Activated CD8-positive, alpha-beta memory T cell treated with anti-CD3 and anti-CD28 coated beads, Interleukin-2, amount 50 U/mL, for 1 hour (primary cell): ENCODE measurements at regions not wholly inside any gene's neighbourhood (a gene's known extent, or its start where the extent isn't known, plus 50 kb on each side); places are given as distances from the start of the nearest gene placed in this dataset.
"Not testable (repeated sequence)": the region's sequence is repeated elsewhere in the genome, so short reads cannot be mapped to it uniquely, and the experiment has no call there.

Source experiments
- DNase-seq: peaks from one replicate; pipeline ENCODE4 v3.0.0-alpha.2; 2020; ENCODE audit errors: extremely low read depth

GRCh38 chr6:147667082-147667481 lies 158.6 kb downstream of the SAMD5 start:
- no peak for DNase-seq

- no peak for DNase-seq
These were observed 165.6 kb downstream of the SAMD5 start for GRCh38 chr6:147674099-147674498.

- DNase-seq: no peak
These were observed 166.3 kb downstream of the SAMD5 start for GRCh38 chr6:147674794-147675193.

GRCh38 chr6:147675281-147675680 lies 166.8 kb downstream of the SAMD5 start:
- DNase-seq: no peak

- no peak for DNase-seq
These were observed 168.2 kb downstream of the SAMD5 start for GRCh38 chr6:147676495-147677199.

DNA sequence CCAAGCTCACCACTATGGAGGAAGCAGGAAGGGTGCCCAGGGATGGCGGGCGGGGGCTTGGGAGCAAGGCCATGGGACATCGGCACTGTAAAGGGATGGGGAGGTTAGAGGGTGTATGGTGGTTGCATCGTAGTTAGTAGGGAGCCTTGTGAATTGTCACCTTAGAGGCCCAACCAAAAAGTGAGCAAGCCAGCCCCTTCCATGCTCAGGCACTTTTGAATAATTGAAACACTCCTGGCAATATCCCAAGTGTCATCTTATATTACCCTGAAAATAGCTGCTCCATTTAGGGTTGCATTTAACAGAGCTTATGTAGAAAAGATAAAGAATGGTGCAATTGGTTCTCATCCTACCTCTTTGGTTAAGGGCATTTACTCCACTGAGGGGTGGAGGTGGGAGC lies 169.2 kb downstream of the SAMD5 start:
- DNase-seq: no peak

- DNase-seq: no peak
These were observed 169.8 kb downstream of the SAMD5 start for GRCh38 chr6:147678253-147678652.

- DNase-seq: no peak
These were observed 176.4 kb downstream of the SAMD5 start for GRCh38 chr6:147684906-147685305.

DNA sequence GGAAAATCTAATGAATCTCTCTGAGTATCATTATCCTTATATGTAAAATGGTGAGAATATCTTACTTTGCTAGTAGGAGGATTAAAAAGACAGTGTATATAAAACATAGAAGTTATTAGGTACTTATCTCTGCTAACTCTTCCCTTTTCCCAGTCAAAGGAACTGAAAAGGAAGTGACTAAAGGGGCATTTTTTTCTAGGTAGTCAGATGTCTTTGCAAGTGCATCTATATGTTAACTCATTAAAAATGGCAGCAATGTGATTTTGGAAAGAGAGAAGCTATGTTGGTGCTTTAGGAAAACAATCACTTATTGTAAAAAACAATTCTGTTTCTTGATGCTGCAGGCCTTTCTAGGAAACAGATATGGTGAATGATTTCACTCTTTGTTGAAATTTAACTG lies 180.9 kb downstream of the SAMD5 start:
- no peak for DNase-seq

DNA sequence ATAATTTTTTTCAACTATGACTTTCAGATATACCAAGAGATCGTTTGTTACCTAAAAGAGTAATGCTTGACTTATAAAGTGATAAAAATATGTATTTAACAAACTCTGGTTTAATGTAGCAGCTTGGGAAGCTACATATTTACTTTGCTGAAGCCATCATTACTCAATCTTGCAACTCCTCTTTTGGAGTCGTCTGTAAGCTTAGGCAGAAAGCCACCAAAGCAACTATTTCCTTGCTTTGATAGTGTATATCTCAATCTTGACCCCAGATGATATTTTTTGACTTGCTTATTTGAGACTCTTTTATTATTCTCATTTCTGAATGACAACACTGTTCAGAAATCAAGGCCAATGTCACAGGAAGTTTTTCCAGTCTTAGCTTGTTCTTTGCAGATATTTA lies 183.0 kb downstream of the SAMD5 start:
- no peak for DNase-seq

GRCh38 chr6:147693181-147693580 lies 184.7 kb downstream of the SAMD5 start:
- no peak for DNase-seq

DNA sequence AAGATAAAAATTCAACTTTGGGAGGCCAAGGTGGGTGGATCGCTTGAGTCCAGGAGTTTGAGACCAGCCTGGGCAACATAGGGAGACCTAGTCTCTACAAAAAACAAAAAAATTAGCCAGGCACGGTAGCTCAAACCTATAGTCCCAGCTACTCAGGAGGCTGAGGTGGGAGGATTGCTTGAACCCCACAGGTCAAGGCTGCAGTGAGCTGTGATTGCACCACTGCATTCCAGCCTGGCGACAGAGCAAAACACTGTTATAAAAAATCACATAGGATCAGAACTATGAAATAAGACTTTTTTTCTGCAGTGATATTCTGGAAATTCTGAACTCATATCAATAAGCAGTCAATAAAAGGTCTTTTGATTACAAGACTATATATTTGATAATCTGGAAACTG lies 186.1 kb downstream of the SAMD5 start:
- not testable (repeated sequence) for DNase-seq

GRCh38 chr6:147695819-147696218 lies 187.3 kb downstream of the SAMD5 start:
- DNase-seq: no peak

DNA sequence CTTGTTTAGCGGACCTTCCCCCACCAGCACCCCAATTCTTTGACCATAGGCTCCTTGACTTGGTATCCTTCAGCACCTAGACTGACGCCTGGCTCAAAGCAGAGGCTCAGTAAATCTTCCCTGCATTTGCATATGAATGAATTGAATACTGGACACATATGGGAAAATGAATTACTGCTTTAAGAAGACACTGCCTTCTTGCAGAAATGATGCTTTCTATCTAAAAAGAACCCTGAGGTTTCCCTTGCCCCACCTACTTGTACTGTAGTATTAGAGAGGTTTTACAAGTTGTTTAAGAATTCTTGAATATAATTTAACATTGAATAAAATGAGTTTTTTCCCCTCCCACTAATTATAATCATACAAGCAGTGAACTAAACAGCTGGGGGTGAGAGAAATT lies 190.7 kb downstream of the SAMD5 start:
- no peak for DNase-seq

DNA sequence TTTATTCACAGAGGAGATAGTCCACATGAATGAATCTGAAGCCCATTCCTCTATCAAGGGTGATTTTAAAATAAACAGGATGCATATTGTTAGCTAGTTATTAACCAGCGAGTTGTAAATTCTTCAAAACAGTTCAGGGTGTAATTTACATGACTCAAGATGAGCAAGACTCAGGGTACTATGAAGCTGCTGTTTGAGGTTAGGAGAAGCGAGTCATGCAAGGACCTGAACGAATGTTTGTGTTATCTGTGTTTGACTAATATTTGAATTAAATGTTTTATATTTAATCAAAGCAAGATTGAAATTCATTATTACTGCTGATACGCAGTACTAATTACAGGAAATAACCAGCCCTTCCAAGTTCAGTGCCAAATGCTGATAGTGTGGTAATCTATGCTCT lies 191.1 kb downstream of the SAMD5 start:
- DNase-seq: no peak

DNA sequence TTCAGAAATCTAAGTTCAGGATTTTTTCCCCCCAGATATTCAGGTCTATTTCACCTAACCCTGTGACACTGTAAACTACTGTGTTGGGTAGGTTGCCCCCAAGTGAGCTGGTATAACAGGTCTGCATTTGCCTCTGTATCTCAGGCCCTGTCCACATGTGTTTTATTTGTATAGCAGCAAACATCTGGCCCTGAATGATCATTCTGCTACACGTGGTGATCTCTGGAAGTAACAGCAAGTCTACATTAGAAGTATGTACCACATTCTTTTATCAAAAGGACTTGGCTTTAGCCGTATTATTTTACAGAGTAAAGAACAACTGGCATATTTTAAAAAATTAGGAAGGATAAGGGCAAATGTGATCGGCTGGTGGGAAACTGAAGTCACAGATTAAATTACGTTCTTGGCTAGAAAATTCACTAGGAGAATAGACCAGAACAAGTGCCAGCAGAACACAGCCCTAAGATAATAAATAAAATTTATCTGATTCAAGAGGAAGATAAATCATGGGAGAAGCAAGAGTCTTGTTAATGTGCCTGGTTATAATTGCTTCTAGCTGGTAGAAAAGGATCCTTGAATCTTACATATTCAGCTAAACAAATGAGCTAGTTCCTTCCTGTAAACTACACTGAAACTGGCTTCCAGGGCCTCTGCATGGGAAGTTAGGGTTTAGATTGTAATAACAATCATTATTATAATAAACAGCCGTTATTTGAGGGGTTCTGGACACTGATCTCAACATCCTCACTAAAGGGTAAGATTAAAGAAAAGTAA lies 192.1 kb downstream of the SAMD5 start:
- DNase-seq: no peak

GRCh38 chr6:147704691-147705090 lies 196.2 kb downstream of the SAMD5 start:
- no peak for DNase-seq

GRCh38 chr6:147707524-147707923 lies 199.0 kb downstream of the SAMD5 start:
- DNase-seq: no peak

- no peak for DNase-seq
These were observed 199.7 kb downstream of the SAMD5 start for GRCh38 chr6:147708170-147708569.

- DNase-seq: no peak
These were observed 201.1 kb downstream of the SAMD5 start for GRCh38 chr6:147709396-147710272.

GRCh38 chr6:147710890-147711289 lies 202.4 kb downstream of the SAMD5 start:
- no peak for DNase-seq

DNA sequence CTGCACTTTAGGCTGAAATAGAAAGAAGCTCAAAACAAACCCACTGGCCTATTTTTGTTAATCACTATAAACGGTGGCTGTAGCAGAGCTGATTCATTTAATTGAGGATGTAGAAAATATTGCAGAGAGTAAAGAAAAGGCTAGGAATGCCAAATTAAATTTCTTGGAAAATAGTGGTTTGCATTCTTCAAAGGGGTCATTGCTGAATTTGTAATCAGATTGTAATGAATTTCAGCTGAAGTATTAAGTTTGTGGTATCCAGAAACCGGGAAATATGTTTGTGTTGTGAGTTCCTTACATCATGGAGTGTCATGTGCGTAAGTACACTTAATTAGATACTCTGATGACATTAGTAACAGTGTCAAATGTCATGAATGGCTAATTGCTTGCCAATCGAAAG lies 203.0 kb downstream of the SAMD5 start:
- no peak for DNase-seq
